CD4-positive, alpha-beta T cell treated with Interleukin-4 for 1 hour (primary cell): ENCODE measurements at regions not wholly inside any gene's neighbourhood (a gene's known extent, or its start where the extent isn't known, plus 50 kb on each side); places are given as distances from the start of the nearest gene placed in this dataset.
"Not testable (repeated sequence)": the region's sequence is repeated elsewhere in the genome, so short reads cannot be mapped to it uniquely, and the experiment has no call there.

ENCODE experiments used
- DNase-seq, 2 donors: peaks; one replicate each; pipeline ENCODE4 v3.0.0-alpha.2; 2020 to 2022

- no peak for DNase-seq
These were observed 58.0 kb upstream of the DAAM1 start for GRCh38 chr14:59130462-59130861.

- no peak for DNase-seq
These were observed 56.3 kb upstream of the DAAM1 start for GRCh38 chr14:59131938-59132795.

- no peak for DNase-seq
These were observed 55.5 kb upstream of the DAAM1 start for GRCh38 chr14:59132796-59133494.

- DNase-seq: no peak
These were observed 54.8 kb upstream of the DAAM1 start for GRCh38 chr14:59133709-59134108.

- no peak for DNase-seq
These were observed 54.2 kb upstream of the DAAM1 start for GRCh38 chr14:59134307-59134706.

GRCh38 chr14:59137256-59137655 lies 51.2 kb upstream of the DAAM1 start:
- no peak for DNase-seq

- not testable (repeated sequence) for DNase-seq
These were observed 49.9 kb upstream of the DAAM1 start for GRCh38 chr14:59138576-59138975.
